ENCODE measurements at regions not wholly inside any gene's neighbourhood (a gene's known extent, or its start where the extent isn't known, plus 50 kb on each side); places are given as distances from the start of the nearest gene placed in this dataset.

DNA sequence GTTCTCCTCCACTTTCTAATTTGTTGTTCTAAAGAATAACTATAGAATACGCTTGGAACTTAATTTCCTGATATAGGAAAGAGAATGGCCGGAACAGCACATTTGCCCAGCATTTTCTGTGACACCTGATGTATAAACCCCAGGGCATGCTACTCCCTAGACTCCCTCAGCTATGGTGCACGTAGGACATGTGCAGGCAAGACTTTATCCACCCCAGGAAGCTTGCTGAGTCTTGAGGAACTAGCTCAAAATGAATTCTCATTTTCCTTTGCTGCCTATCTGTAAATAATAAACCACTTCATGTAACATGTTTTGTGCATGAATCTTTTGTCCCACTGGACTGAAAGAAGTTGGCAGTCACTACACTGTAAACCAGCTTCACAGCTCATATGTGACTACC lies 535.8 kb upstream of the SLITRK1 start:
- Histone ChIP-seq H3K4me1 (no peaks in the 10 kb centered on the region), H3K4me3 (no peak overlapping the region), H3K27me3 (replicated peaks in 1 of 7) (no peaks in the 10 kb centered on the region), H3K27ac (no peak overlapping the region), H3K9me3 (peaks cover 0 to 18% (median 6%) of the 10 kb centered on the region in 8 donors), H3K36me3 (no peaks in the 10 kb centered on the region)
- TF ChIP-seq POLR2A (IDR thresholded peaks at IDR 0.05), result no peak
- TF ChIP-seq, protein P1, sequence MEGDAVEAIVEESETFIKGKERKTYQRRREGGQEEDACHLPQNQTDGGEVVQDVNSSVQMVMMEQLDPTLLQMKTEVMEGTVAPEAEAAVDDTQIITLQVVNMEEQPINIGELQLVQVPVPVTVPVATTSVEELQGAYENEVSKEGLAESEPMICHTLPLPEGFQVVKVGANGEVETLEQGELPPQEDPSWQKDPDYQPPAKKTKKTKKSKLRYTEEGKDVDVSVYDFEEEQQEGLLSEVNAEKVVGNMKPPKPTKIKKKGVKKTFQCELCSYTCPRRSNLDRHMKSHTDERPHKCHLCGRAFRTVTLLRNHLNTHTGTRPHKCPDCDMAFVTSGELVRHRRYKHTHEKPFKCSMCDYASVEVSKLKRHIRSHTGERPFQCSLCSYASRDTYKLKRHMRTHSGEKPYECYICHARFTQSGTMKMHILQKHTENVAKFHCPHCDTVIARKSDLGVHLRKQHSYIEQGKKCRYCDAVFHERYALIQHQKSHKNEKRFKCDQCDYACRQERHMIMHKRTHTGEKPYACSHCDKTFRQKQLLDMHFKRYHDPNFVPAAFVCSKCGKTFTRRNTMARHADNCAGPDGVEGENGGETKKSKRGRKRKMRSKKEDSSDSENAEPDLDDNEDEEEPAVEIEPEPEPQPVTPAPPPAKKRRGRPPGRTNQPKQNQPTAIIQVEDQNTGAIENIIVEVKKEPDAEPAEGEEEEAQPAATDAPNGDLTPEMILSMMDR (IDR thresholded peaks at IDR 0.05 in 8 of 11, conservative IDR thresholded peaks at IDR 0.05 in 3 of 11), result no peak
- no peak for TF ChIP-seq POLR2AphosphoS5 (IDR thresholded peaks at IDR 0.05)
- WGBS, 5 donors, result 44 to 80% (median 62%) methylated on average over 3 of the region's 3 CpGs
- intact Hi-C loops (cut with DNase I; ENCODE audit: low total_unique reads), result no loop called here
- DNase-seq, result no peak

DNA sequence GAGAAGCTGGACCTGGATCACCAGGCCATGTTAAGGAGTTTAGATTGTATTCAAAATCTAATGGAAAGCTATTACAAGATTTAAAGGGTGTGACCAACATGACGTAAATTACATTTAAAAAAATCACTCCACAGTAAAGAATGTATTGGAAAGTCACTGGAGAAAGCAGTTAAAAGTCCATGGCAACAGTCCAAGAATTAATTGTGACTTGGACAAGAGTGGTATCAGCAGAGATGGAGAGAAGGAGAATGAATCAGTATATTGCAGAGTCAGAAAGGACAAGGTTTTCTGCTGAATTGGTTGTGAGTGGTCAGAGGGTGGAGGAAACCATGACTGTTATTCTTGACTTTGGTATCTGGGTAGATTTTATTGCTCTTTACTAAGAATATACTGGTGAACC lies 535.1 kb upstream of the SLITRK1 start:
- DNase-seq, result no peak
- TF ChIP-seq POLR2A (IDR thresholded peaks at IDR 0.05) (no peak), POLR2AphosphoS5 (IDR thresholded peaks at IDR 0.05) (no peak)
- TF ChIP-seq, protein P1 (IDR thresholded peaks at IDR 0.05 in 8 of 11, conservative IDR thresholded peaks at IDR 0.05 in 3 of 11), result no peak
- no peaks in the 10 kb centered on the region for H3K27me3 ChIP-seq (replicated peaks in 1 of 7)
- H3K27ac ChIP-seq, result no peak overlapping the region
- H3K4me1 ChIP-seq, result no peaks in the 10 kb centered on the region
- peaks cover 0 to 18% (median 6%) of the 10 kb centered on the region in 8 donors for H3K9me3 ChIP-seq
- H3K4me3 ChIP-seq, result no peak overlapping the region
- intact Hi-C loops (cut with DNase I; ENCODE audit: low total_unique reads), result no loop called here
- H3K36me3 ChIP-seq, result no peaks in the 10 kb centered on the region
- 68 to 87% (median 78%) methylated on average over 1 of the region's 1 CpG for WGBS, 5 donors

GRCh38 chr13:84413016-84413415 lies 530.7 kb upstream of the SLITRK1 start:
- H3K27me3 ChIP-seq (replicated peaks in 1 of 7), result no peaks in the 10 kb centered on the region
- H3K36me3 ChIP-seq, result no peaks in the 10 kb centered on the region
- intact Hi-C loops (cut with DNase I; ENCODE audit: low total_unique reads), result no loop called here
- H3K4me1 ChIP-seq, result no peaks in the 10 kb centered on the region
- no peak overlapping the region for H3K4me3 ChIP-seq
- 79 to 96% (median 92%) methylated on average over 2 of the region's 2 CpGs for WGBS, 5 donors
- H3K9me3 ChIP-seq, result peaks cover 0 to 7% (median 0%) of the 10 kb centered on the region in 8 donors
- H3K27ac ChIP-seq, result no peak overlapping the region
- no peak for TF ChIP-seq POLR2A (IDR thresholded peaks at IDR 0.05)
- TF ChIP-seq, protein P1 (IDR thresholded peaks at IDR 0.05 in 8 of 11, conservative IDR thresholded peaks at IDR 0.05 in 3 of 11), result no peak
- no peak for TF ChIP-seq POLR2AphosphoS5 (IDR thresholded peaks at IDR 0.05)
- no peak for DNase-seq

DNA sequence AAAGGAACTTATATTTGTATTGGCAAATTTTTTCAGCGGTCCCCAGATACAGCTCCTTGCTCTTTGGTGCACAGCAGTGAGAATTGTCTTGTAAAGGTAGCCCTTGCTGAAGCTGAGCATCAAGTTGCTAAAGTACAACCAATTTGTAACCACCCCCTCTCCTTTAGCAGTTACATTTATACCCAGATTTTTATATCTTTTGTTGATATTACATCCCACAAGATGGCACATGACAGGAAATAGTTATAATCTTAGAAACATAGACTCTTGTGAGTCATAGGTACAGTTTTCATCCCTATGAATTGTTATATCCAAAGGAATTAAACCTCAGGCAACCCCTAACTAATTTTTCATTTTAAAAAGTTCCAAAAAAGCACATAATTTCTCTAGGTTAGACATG lies 523.0 kb upstream of the SLITRK1 start:
- TF ChIP-seq POLR2A (IDR thresholded peaks at IDR 0.05), result no peak
- no peak for TF ChIP-seq POLR2AphosphoS5 (IDR thresholded peaks at IDR 0.05)
- TF ChIP-seq, protein P1 (IDR thresholded peaks at IDR 0.05 in 8 of 11, conservative IDR thresholded peaks at IDR 0.05 in 3 of 11), result no peak
- peaks cover 0 to 11% (median 0%) of the 10 kb centered on the region in 8 donors for H3K9me3 ChIP-seq
- whole genome bisulfite sequencing, 5 donors, result 69 to 86% (median 73%) methylated on average over 1 of the region's 1 CpG
- H3K27ac ChIP-seq, result no peak overlapping the region
- H3K36me3 ChIP-seq, result no peaks in the 10 kb centered on the region
- H3K4me1 ChIP-seq, result no peaks in the 10 kb centered on the region
- no peak overlapping the region for H3K4me3 ChIP-seq
- intact Hi-C loops (cut with DNase I; ENCODE audit: low total_unique reads), result no loop called here
- H3K27me3 ChIP-seq (replicated peaks in 1 of 7), result no peaks in the 10 kb centered on the region
- DNase-seq, result no peak
